ENCODE measurements at regions not wholly inside any gene's neighbourhood (a gene's known extent, or its start where the extent isn't known, plus 50 kb on each side); places are given as distances from the start of the nearest gene placed in this dataset.

GRCh38 chr2:181761175-181761574, 80.9 kb upstream of the NEUROD1 start (continued):
- TF ChIP-seq PBX3 (CRISPR knock-in tag; IDR thresholded peaks at IDR 0.05) (no peak), ZFP69B (tag by site-specific recombination; IDR thresholded peaks at IDR 0.05) (no peak), ZNF423 (tag by site-specific recombination; IDR thresholded peaks at IDR 0.05) (no peak), HOXA7 (CRISPR knock-in tag; IDR thresholded peaks at IDR 0.05; ENCODE audit: borderline replicate concordance) (no peak)

GRCh38 chr2:181762000-181762399, 81.7 kb upstream of the NEUROD1 start:
- H3K9me3 ChIP-seq (ENCODE audit: control insufficient read depth, insufficient read depth, low read depth, low read length), result no peaks in the 10 kb centered on the region
- no peak for TF ChIP-seq ZNF148 (tag by site-specific recombination; IDR thresholded peaks at IDR 0.05; ENCODE audit: borderline replicate concordance)
- no peak for TF ChIP-seq ZNF302 (tag by site-specific recombination; IDR thresholded peaks at IDR 0.05; ENCODE audit: low read depth)
- no peak for TF ChIP-seq ZNF366 (tag by site-specific recombination; conservative IDR thresholded peaks at IDR 0.05)
- TF ChIP-seq TSHZ1 (tag by site-specific recombination; IDR thresholded peaks at IDR 0.05; ENCODE audit: borderline replicate concordance), result no peak
- no peak for TF ChIP-seq TRIM28 (IDR thresholded peaks at IDR 0.05; ENCODE audit: borderline replicate concordance, low read length)
- no peak for TF ChIP-seq ZNF610 (tag by site-specific recombination; IDR thresholded peaks at IDR 0.05; ENCODE audit: borderline replicate concordance)
- no peak for TF ChIP-seq ZNF133 (tag by site-specific recombination; IDR thresholded peaks at IDR 0.05)
- no peak for TF ChIP-seq ZNF777 (tag by site-specific recombination; IDR thresholded peaks at IDR 0.05; ENCODE audit: borderline replicate concordance)
- TF ChIP-seq ZNF510 (tag by site-specific recombination; IDR thresholded peaks at IDR 0.05; ENCODE audit: insufficient replicate concordance), result no peak
- TF ChIP-seq EGR2 (tag by site-specific recombination; IDR thresholded peaks at IDR 0.05; ENCODE audit: low read depth), result no peak
- no peak for TF ChIP-seq ZNF624 (tag by site-specific recombination; IDR thresholded peaks at IDR 0.05)
- TF ChIP-seq HIC1 (tag by site-specific recombination; IDR thresholded peaks at IDR 0.05), result no peak
- TF ChIP-seq ZNF248 (tag by site-specific recombination; IDR thresholded peaks at IDR 0.05), result no peak
- TF ChIP-seq ZNF558 (tag by site-specific recombination; IDR thresholded peaks at IDR 0.05), result no peak
- CTCF ChIA-PET, result no interaction called here
- H3K4me3 ChIP-seq (ENCODE audit: low read depth, low read length), result no peak overlapping the region
- POLR2A ChIA-PET, result no interaction called here
- no peaks in the 10 kb centered on the region for H3K36me3 ChIP-seq (ENCODE audit: control insufficient read depth in 2 of 2, insufficient read depth in 1 of 2, low read length in 2 of 2)
- H3K27ac ChIP-seq (ENCODE audit: extremely low read depth, low read depth, low read length), result no peak overlapping the region
- H3K4me1 ChIP-seq (ENCODE audit: control insufficient read depth, insufficient read depth, low read length), result 0 out of 2 replicates have a peak, but pooled peaks cover 2% of the 10 kb centered on the region

All from HEK293 (cell line).